ENCODE measurements at regions not wholly inside any gene's neighbourhood (a gene's known extent, or its start where the extent isn't known, plus 50 kb on each side); places are given as distances from the start of the nearest gene placed in this dataset.

DNA sequence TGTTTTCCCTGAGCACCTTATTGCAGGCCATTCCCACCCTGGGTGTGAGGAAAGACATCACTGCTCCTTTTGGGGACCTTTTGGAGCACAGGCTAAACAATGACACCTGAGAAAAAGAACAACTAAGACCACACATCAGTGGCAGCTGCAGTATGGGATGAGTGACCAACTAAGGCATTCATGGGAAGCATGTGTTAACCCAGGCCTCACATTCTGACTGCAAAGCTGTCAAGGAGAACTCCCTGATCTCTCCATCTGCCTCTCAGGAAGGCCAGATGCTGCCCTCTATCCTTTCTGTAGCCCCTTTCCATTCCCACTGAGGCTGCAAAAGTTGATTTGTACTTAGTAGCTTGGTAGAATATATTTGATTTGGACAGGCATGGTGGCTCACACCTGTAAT lies 130.5 kb upstream of the FOXN2 start:
- H3K4me3 ChIP-seq (ENCODE audit: low read depth, low read length), result no peak overlapping the region
- DNase-seq (ENCODE audit: low read depth), result no peak
- TF ChIP-seq, protein P1, sequence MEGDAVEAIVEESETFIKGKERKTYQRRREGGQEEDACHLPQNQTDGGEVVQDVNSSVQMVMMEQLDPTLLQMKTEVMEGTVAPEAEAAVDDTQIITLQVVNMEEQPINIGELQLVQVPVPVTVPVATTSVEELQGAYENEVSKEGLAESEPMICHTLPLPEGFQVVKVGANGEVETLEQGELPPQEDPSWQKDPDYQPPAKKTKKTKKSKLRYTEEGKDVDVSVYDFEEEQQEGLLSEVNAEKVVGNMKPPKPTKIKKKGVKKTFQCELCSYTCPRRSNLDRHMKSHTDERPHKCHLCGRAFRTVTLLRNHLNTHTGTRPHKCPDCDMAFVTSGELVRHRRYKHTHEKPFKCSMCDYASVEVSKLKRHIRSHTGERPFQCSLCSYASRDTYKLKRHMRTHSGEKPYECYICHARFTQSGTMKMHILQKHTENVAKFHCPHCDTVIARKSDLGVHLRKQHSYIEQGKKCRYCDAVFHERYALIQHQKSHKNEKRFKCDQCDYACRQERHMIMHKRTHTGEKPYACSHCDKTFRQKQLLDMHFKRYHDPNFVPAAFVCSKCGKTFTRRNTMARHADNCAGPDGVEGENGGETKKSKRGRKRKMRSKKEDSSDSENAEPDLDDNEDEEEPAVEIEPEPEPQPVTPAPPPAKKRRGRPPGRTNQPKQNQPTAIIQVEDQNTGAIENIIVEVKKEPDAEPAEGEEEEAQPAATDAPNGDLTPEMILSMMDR (IDR thresholded peaks at IDR 0.05; ENCODE audit: insufficient read depth, low read length), result no peak

DNA sequence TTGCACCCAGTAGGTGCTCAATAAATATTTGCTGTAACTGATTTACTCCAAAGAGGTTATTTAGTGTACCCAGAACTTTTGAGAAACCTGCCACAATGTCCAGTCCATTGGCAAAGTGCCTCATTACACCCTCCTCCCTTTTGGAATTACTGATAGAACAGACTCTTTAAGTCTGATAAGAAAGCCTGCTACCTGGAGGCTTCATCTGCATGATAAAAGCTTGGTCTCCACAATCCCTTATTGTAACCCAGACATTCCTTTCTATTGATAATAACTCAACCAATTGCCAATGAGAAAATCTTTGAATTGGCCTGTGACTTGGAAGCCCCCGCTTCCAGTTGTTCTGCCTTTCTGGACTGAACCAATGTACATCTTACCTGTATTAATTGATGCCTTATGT lies 127.0 kb upstream of the FOXN2 start:
- TF ChIP-seq, protein P1 (IDR thresholded peaks at IDR 0.05; ENCODE audit: insufficient read depth, low read length), result no peak
- no peak for DNase-seq (ENCODE audit: low read depth)
- H3K4me3 ChIP-seq (ENCODE audit: low read depth, low read length), result no peak overlapping the region

DNA sequence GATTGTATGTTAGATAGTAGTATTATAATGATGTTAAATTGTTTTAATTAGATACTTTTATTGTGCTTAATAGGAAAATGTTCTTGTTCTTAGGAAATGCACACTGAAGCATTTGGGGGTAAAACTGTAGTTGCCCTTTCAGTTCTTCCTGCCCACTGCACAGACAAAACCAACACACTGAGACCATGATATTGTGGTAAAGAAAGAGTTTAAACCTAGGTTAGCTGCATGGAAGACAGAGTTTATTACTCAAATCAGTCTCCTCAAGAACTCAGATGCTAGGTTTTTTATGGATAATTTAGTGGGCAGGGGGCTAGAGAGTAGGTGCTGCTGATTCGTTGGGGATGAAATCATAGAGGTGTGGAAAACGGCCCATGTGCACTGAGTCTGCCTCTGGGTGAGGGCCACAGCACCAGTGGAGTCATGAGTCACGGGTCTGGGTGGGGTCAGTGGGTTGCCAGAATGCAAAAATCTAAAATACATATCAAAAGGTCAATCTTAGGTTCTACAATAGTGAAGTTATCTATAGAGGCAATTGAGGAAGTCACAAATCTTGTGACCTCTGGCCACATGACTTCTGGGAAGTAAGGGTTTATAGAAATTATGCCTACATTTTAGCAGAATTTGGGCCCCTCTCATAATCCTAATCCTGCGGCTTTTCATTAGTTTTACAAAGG lies 124.8 kb upstream of the FOXN2 start:
- TF ChIP-seq, protein P1 (IDR thresholded peaks at IDR 0.05; ENCODE audit: insufficient read depth, low read length), result no peak

DNA sequence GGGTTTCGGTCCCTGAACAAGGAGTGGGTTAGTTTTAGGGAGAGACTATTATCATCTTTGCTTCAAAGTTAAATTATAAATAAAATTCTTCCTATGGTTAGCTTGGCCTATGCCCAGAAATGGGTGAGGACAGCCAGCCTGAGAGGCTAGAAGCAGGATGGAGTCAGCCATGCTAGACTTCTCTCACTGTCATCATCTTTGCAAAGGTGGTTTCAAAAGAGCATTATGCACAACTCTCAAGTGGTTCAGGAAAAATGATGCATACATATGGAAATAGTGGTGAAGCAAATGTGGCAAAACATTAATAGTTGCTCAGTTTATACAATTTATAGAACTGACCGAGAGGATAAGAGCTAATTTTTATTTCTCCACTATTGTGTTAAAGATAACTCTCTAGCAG lies 124.3 kb upstream of the FOXN2 start:
- TF ChIP-seq, protein P1 (IDR thresholded peaks at IDR 0.05; ENCODE audit: insufficient read depth, low read length), result no peak
- no peak for DNase-seq (ENCODE audit: low read depth)
- no peak overlapping the region for H3K4me3 ChIP-seq (ENCODE audit: low read depth, low read length)

More for the DNA sequence above, 124.8 kb upstream of the FOXN2 start:
- DNase-seq (ENCODE audit: low read depth), result no peak
- no peak overlapping the region for H3K4me3 ChIP-seq (ENCODE audit: low read depth, low read length)

DNA sequence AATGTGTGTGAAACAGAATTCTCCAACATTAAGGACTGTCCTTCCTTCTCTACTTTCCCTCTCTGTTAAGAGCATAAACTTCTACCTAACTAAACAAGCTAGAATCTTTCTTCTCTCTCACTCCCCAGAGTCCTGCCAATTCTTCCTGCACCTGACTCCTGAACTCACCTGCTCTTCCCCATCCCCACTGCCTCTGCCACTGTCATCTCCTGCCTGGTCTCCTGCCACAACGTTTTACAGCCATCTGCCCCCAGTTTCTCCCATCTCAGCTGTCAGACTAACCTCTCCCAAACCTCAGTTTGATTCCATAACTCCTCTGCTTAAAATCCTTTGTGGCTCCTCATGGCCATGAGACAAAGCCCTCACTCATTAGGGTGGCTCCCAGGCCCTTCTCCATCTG lies 119.8 kb upstream of the FOXN2 start:
- TF ChIP-seq, protein P1 (IDR thresholded peaks at IDR 0.05; ENCODE audit: insufficient read depth, low read length), result no peak
- DNase-seq (ENCODE audit: low read depth), result no peak
- H3K4me3 ChIP-seq (ENCODE audit: low read depth, low read length), result no peak overlapping the region

DNA sequence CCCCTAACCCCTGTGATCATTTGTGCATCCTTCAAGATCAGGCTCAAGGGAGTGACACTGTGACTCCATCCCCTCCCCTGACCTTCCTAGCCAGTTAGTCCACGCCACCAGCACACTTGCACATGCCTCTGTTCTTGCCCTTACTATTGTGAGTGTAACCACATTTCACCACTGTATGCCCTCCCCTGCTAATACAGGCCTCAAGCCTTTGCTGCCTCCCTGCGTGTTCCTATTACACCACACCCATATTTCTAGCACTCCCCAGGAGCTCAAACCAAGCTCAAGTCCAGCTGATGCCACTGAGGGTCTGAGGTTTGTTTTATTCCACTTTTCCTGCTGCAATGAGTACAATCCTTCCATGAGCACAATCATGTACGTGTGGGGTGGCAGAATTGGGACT lies 119.3 kb upstream of the FOXN2 start:
- no peak for DNase-seq (ENCODE audit: low read depth)
- TF ChIP-seq, protein P1 (IDR thresholded peaks at IDR 0.05; ENCODE audit: insufficient read depth, low read length), result no peak
- H3K4me3 ChIP-seq (ENCODE audit: low read depth, low read length), result no peak overlapping the region

DNA sequence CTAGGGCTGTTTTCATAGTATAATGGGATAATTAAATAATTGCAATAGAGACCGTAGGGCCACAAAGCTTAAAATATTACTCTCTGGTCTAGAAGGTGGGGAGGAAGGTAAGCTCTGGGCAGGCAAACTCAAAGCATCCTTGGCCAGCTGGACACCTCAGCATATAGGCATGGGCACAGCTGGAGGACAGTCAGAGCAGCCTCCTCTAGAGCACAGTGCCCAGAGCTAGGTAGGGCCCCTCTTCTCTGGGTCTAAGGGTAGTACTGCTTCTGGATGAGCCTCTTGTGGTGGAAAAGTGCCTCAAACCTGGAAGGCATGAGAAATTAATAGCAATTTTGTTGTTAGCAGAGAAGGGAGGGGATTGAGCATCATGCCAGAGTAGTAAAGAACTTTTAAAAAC lies 116.9 kb upstream of the FOXN2 start:
- DNase-seq (ENCODE audit: low read depth), result no peak
- TF ChIP-seq, protein P1 (IDR thresholded peaks at IDR 0.05; ENCODE audit: insufficient read depth, low read length), result no peak
- no peak overlapping the region for H3K4me3 ChIP-seq (ENCODE audit: low read depth, low read length)

Measured in fibroblast of the aortic adventitia (primary cell).